DND-41 (cell line): ENCODE measurements at regions not wholly inside any gene's neighbourhood (a gene's known extent, or its start where the extent isn't known, plus 50 kb on each side); places are given as distances from the start of the nearest gene placed in this dataset.

Experiments
- CTCF ChIP-seq: IDR thresholded peaks from 2 replicates; pipeline ENCODE4 v1.5.1; 2012; ENCODE audit warnings: borderline replicate concordance, low read length, moderate library complexity, mild to moderate bottlenecking; ENCODE audit not compliant: poor library complexity, severe bottlenecking; ENCODE audit errors: extremely low read depth
- EZH2 ChIP-seq: IDR thresholded peaks from 3 replicates; pipeline ENCODE4 v1.6.1; 2012; ENCODE audit warnings: borderline replicate concordance, low read depth, mild to moderate bottlenecking, moderate library complexity, low read length, inconsistent platforms; ENCODE audit not compliant: severe bottlenecking

GRCh38 chr1:87212431-87213134, 116.1 kb upstream of the LMO4 start:
- TF ChIP-seq CTCF (no peak), EZH2 (no peak)
